H1 (cell line): ENCODE measurements at regions not wholly inside any gene's neighbourhood (a gene's known extent, or its start where the extent isn't known, plus 50 kb on each side); places are given as distances from the start of the nearest gene placed in this dataset.

Experiments
- CTCF ChIA-PET: fragments of 300-600 bp; sonication (Branson Sonifier 250); formaldehyde crosslinking; loops from one replicate; lab custom pipeline; 2021; ENCODE audit not compliant: partially characterized antibody; lab: Charles Lee
- POLR2A ChIA-PET: fragments of 300-600 bp; sonication (Branson Sonifier 250); formaldehyde crosslinking; loops from one replicate; lab custom pipeline; 2021; ENCODE audit warnings: inconsistent platforms; ENCODE audit not compliant: partially characterized antibody; lab: Charles Lee
- DNase-seq, 2 experiments: peaks; one replicate each; pipeline versions ENCODE4 v3.0.0 to v3.0.0-alpha.2; 2010 to 2022; ENCODE audit warnings: low spot score in 2 of 2, low read depth in 1 of 2, mixed read lengths in 1 of 2
- FAIRE-seq: peaks from 2 replicates; lab custom pipeline; 2011; peaks lifted over from hg19 to GRCh38; lab: Jason Lieb, UNC
- H2AFZ ChIP-seq: 2 replicates; pipeline ENCODE4 v1.8.1; 2012; ENCODE audit warnings: low read length, inconsistent platforms
- H2AK5ac ChIP-seq: 2 replicates; pipeline ENCODE4 v1.6.1; 2013; ENCODE audit warnings: low read depth, low read length
- H2BK120ac ChIP-seq: replicated peaks from 2 replicates; pipeline ENCODE3; 2013; ENCODE audit warnings: low read depth, low read length, inconsistent platforms
- H2BK12ac ChIP-seq: 2 replicates; pipeline ENCODE4 v1.6.1; 2013; ENCODE audit warnings: low read depth, low read length
- H2BK15ac ChIP-seq: 2 replicates; pipeline ENCODE4 v1.6.1; 2013; ENCODE audit warnings: low read length
- H2BK20ac ChIP-seq: 2 replicates; pipeline ENCODE4 v1.6.1; 2013; ENCODE audit warnings: low read length
- H2BK5ac ChIP-seq: 2 replicates; pipeline ENCODE4 v1.6.1; 2013; ENCODE audit warnings: low read depth, low read length
- H3K14ac ChIP-seq: 2 replicates; pipeline ENCODE4 v1.6.1; 2013; ENCODE audit warnings: inconsistent platforms; ENCODE audit not compliant: insufficient read length
- H3K18ac ChIP-seq: 2 replicates; pipeline ENCODE4 v1.6.1; 2013; ENCODE audit warnings: low read length; ENCODE audit errors: extremely low read depth
- H3K23ac ChIP-seq: 2 replicates; pipeline ENCODE4 v1.6.1; 2013; ENCODE audit warnings: inconsistent platforms; ENCODE audit not compliant: insufficient read length
- H3K23me2 ChIP-seq: 2 replicates; pipeline ENCODE4 v1.6.1; 2013; ENCODE audit warnings: low read depth, low read length
- H3K27ac ChIP-seq: 2 replicates; pipeline ENCODE4 v1.6.1; 2011; ENCODE audit warnings: low read depth, low read length, inconsistent platforms
- H3K27me3 ChIP-seq, 4 experiments: replicated peaks in 1 of 4; 1 replicate in 1 of 4; 2 replicates in 3 of 4; pipeline versions ENCODE4 v1.6.1 to v1.8.1; 2011 to 2013; ENCODE audit warnings: low read length in 3 of 4, mild to moderate bottlenecking in 3 of 4, inconsistent platforms in 2 of 4, mixed read lengths in 2 of 4, moderate library complexity in 1 of 4; ENCODE audit not compliant: control insufficient read depth in 3 of 4, insufficient read depth in 3 of 4; ENCODE audit errors: extremely low read depth in 1 of 4
- H3K36me3 ChIP-seq, 4 experiments: 2 replicates each; pipeline versions ENCODE4 v1.6.1 to v1.8.1; 2011 to 2013; ENCODE audit warnings: mild to moderate bottlenecking in 4 of 4, low read length in 3 of 4, moderate library complexity in 2 of 4, control low read depth in 1 of 4, inconsistent platforms in 1 of 4; ENCODE audit not compliant: insufficient read depth in 4 of 4, control insufficient read depth in 2 of 4
- H3K4ac ChIP-seq: replicated peaks from 2 replicates; pipeline ENCODE3; 2013; ENCODE audit warnings: low read length, low read depth, mixed read lengths, inconsistent platforms; ENCODE audit not compliant: insufficient read length
- H3K4me1 ChIP-seq, 4 experiments: replicated peaks in 1 of 4; 1 replicate in 1 of 4; 2 replicates in 3 of 4; pipeline versions ENCODE4 v1.6.1 to v1.8.1; 2011 to 2013; ENCODE audit warnings: low read length in 3 of 4, inconsistent platforms in 2 of 4, mixed read lengths in 1 of 4; ENCODE audit not compliant: insufficient read depth in 4 of 4, control insufficient read depth in 3 of 4
- H3K4me2 ChIP-seq, 2 experiments: 2 replicates each; pipeline versions ENCODE4 v1.6.1 to v1.8.1; 2011 to 2013; ENCODE audit warnings: low read depth in 2 of 2, low read length in 2 of 2, control low read depth in 1 of 2, inconsistent platforms in 1 of 2, mild to moderate bottlenecking in 1 of 2; ENCODE audit not compliant: insufficient read depth in 1 of 2
- H3K4me3 ChIP-seq, 4 experiments: fragments of 200-600, 300-600 bp in 1 of 4; sonication (generic), shearing (Covaris generic), sonication (Bioruptor Twin) in 1 of 4; 2 replicates each; pipeline versions ENCODE4 v1.5.1 to v1.8.1; 2011 to 2016; ENCODE audit warnings: low read length in 4 of 4, low read depth in 3 of 4, control low read depth in 2 of 4, inconsistent platforms in 2 of 4, mild to moderate bottlenecking in 2 of 4, mixed read lengths in 1 of 4, moderate library complexity in 1 of 4; ENCODE audit not compliant: insufficient read depth in 2 of 4; ENCODE audit errors: extremely low read depth in 1 of 4
- H3K56ac ChIP-seq: replicated peaks from 2 replicates; pipeline ENCODE3; 2013; ENCODE audit warnings: low read depth, mild to moderate bottlenecking, mixed read lengths, low read length, inconsistent platforms; ENCODE audit not compliant: insufficient read length
- H3K79me1 ChIP-seq: 2 replicates; pipeline ENCODE4 v1.6.1; 2013; ENCODE audit warnings: low read depth, low read length, control low read depth
- H3K79me2 ChIP-seq, 2 experiments: 2 replicates each; pipeline versions ENCODE4 v1.6.1 to v1.8.1; 2012 to 2013; ENCODE audit warnings: low read length in 2 of 2, mild to moderate bottlenecking in 2 of 2, inconsistent platforms in 1 of 2; ENCODE audit not compliant: insufficient read depth in 2 of 2, control insufficient read depth in 1 of 2
- H3K9ac ChIP-seq, 4 experiments: replicated peaks in 1 of 4; 1 replicate in 1 of 4; 2 replicates in 3 of 4; pipeline versions ENCODE4 v1.6.1 to v1.8.1; 2011 to 2013; ENCODE audit warnings: low read depth in 3 of 4, low read length in 3 of 4, control low read depth in 2 of 4, mild to moderate bottlenecking in 2 of 4, moderate library complexity in 2 of 4, inconsistent platforms in 1 of 4; ENCODE audit errors: extremely low read depth in 1 of 4
- H3K9me3 ChIP-seq, 2 experiments: 2 replicates each; pipeline versions ENCODE4 v1.6.1 to v1.8.1; 2012 to 2013; ENCODE audit warnings: mild to moderate bottlenecking in 2 of 2, moderate library complexity in 2 of 2, control low read depth in 1 of 2, inconsistent platforms in 1 of 2, low read depth in 1 of 2, low read length in 1 of 2, mixed read lengths in 1 of 2; ENCODE audit not compliant: insufficient read depth in 2 of 2
- H4K20me1 ChIP-seq, 2 experiments: replicated peaks in 1 of 2; 2 replicates each; pipeline versions ENCODE3 to v1.8.1; 2011 to 2013; ENCODE audit warnings: inconsistent platforms in 2 of 2, low read length in 2 of 2, mild to moderate bottlenecking in 1 of 2; ENCODE audit not compliant: insufficient read depth in 2 of 2, control insufficient read depth in 1 of 2
- H4K5ac ChIP-seq: 2 replicates; pipeline ENCODE4 v1.6.1; 2013; ENCODE audit warnings: low read length, low read depth, mixed read lengths, inconsistent platforms; ENCODE audit not compliant: insufficient read length
- H4K8ac ChIP-seq: 2 replicates; pipeline ENCODE4 v1.8.0; 2013; ENCODE audit warnings: mild to moderate bottlenecking, moderate library complexity, low read length, inconsistent platforms; ENCODE audit not compliant: insufficient read depth; ENCODE audit errors: extremely low read depth
- H4K91ac ChIP-seq: replicated peaks from 2 replicates; pipeline ENCODE3; 2013; ENCODE audit warnings: low read length, mixed read lengths, inconsistent platforms; ENCODE audit not compliant: insufficient read length
- CBX5 ChIP-seq: fragments of 300-800, 300-1000 bp; sonication (generic); IDR thresholded peaks from 2 replicates; pipeline ENCODE4 v1.7.1; 2016; ENCODE audit warnings: antibody characterized with exemption, low read length, low read depth
- CEBPB ChIP-seq: IDR thresholded peaks from 2 replicates; pipeline ENCODE4 v1.6.1; 2012; ENCODE audit warnings: low read depth, low read length
- CREB1 ChIP-seq: IDR thresholded peaks from 2 replicates; pipeline ENCODE4 v1.6.1; 2012; ENCODE audit warnings: inconsistent platforms
- FOSL1 ChIP-seq: IDR thresholded peaks from 2 replicates; pipeline ENCODE4 v1.6.1; 2011; ENCODE audit warnings: mild to moderate bottlenecking, low read depth, low read length, moderate library complexity; ENCODE audit not compliant: insufficient read depth
- HDAC2 ChIP-seq, 2 experiments: fragments of 300-600 bp in 1 of 2; sonication (generic) in 1 of 2; IDR thresholded peaks; 2 replicates each; pipeline ENCODE4 v1.6.1; 2011 to 2012; ENCODE audit warnings: low read depth in 2 of 2, low read length in 2 of 2, mild to moderate bottlenecking in 2 of 2, moderate library complexity in 2 of 2, borderline replicate concordance in 1 of 2, inconsistent platforms in 1 of 2
- HDAC6 ChIP-seq: IDR thresholded peaks from one replicate; pipeline ENCODE4 v1.7.1; 2012; ENCODE audit warnings: low read depth, mild to moderate bottlenecking, inconsistent platforms, low read length, moderate library complexity
- KDM5A ChIP-seq: fragments of 200-600 bp; IDR thresholded peaks from 2 replicates; pipeline ENCODE4 v1.7.1; 2012; ENCODE audit warnings: mild to moderate bottlenecking, low read length, inconsistent platforms, mixed read lengths
- MAFK ChIP-seq: IDR thresholded peaks from 2 replicates; pipeline ENCODE4 v1.6.1; 2012; ENCODE audit warnings: low read depth, mild to moderate bottlenecking, improper control_type of control experiment, low read length
- POLR2AphosphoS5 ChIP-seq: IDR thresholded peaks from 2 replicates; pipeline ENCODE4 v1.6.1; 2011; ENCODE audit warnings: low read depth, low read length
- SIN3A ChIP-seq, 2 experiments: IDR thresholded peaks in 1 of 2; conservative IDR thresholded peaks in 1 of 2; 2 replicates each; pipeline ENCODE4 v1.6.1; 2011 to 2012; ENCODE audit warnings: low read length in 2 of 2, improper control_type of control experiment in 1 of 2, low read depth in 1 of 2, mild to moderate bottlenecking in 1 of 2
- SRF ChIP-seq: IDR thresholded peaks from 2 replicates; pipeline ENCODE4 v1.6.1; 2011; ENCODE audit warnings: mild to moderate bottlenecking, low read depth, low read length, moderate library complexity
- TF ChIP-seq, protein P1 (sequence below): IDR thresholded peaks from 2 replicates; pipeline ENCODE4 v1.6.1; 2011; ENCODE audit warnings: low read length, improper control_type of control experiment

DNA sequence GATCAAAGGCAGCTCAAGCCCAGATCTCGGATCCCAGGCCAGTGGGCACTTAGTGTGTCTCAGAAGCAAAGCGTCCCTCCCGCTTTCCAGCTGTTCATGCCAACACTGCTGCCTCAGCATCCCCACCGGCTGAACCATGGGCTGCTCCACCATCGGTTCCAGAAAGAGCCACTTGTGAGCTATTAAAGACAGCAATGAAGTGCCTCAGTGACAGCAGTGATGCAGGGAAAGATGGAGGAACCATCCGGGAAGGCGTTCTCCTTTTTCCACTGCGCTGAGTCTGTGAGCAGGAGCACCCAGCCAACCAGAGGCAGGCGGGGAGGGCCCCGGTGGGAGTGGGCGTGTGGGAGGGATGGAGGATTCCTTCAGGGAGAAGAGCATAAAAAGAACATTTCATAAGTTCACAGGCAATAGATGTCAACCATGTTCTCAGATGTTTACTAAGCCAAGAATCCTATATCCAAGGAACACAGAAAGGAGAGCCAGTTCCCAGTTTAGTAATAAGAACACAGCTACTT is 96.2 kb upstream of the MKI67 start (continued):
- no peak for TF ChIP-seq POLR2AphosphoS5

DNA sequence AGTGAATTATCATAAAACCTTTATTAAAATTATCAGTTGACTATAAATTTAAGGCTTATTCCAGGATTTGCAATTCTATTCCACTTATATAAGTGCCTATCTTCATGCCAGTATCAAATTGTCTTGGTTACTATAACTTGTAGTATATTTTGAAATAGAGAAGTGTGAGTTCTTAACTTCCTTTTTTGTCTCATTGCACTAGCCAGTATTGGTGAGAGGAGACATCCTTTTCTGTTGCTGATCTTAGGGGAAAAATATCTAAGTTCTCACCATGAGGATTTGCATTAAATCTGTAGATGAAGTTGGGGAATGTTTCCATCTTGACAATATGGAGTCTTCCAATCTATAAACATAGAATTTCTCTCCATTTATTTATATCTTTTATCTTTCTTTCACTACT is 104.2 kb upstream of the MKI67 start:
- POLR2A ChIA-PET, result no interaction called here
- FAIRE-seq, result no peak
- no peak for TF ChIP-seq MAFK
- TF ChIP-seq, protein P1, sequence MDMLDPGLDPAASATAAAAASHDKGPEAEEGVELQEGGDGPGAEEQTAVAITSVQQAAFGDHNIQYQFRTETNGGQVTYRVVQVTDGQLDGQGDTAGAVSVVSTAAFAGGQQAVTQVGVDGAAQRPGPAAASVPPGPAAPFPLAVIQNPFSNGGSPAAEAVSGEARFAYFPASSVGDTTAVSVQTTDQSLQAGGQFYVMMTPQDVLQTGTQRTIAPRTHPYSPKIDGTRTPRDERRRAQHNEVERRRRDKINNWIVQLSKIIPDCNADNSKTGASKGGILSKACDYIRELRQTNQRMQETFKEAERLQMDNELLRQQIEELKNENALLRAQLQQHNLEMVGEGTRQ, result no peak
- no peak for TF ChIP-seq FOSL1
- TF ChIP-seq POLR2AphosphoS5, result no peak
- TF ChIP-seq HDAC6, result no peak
- TF ChIP-seq CBX5, result no peak
- no peak for TF ChIP-seq SRF
- TF ChIP-seq CEBPB, result no peak
- TF ChIP-seq KDM5A, result no peak
- no peak for TF ChIP-seq HDAC2 (IDR thresholded peaks at IDR 0.05; ENCODE audit: borderline replicate concordance in 1 of 2, low read depth in 2 of 2, low read length in 2 of 2)
- TF ChIP-seq CREB1, result no peak
- no peak for TF ChIP-seq SIN3A (conservative IDR thresholded peaks at IDR 0.05 in 1 of 2, IDR thresholded peaks at IDR 0.05 in 1 of 2; ENCODE audit: low read depth in 1 of 2, low read length in 2 of 2)

More for the DNA sequence above, 104.2 kb upstream of the MKI67 start:
- no peak for DNase-seq
- Histone ChIP-seq H2BK12ac (no peak overlapping the region), H3K79me1 (no peaks in the 10 kb centered on the region), H3K56ac (no peak overlapping the region), H3K27ac (no peak overlapping the region), H3K79me2 (no peaks in the 10 kb centered on the region), H3K9ac (no peak overlapping the region), H3K27me3 (no peaks in the 10 kb centered on the region), H3K4me1 (no peaks in the 10 kb centered on the region), H3K36me3 (no peaks in the 10 kb centered on the region), H2BK15ac (no peak overlapping the region), H2BK20ac (no peak overlapping the region), H4K20me1 (no peaks in the 10 kb centered on the region), H2AK5ac (no peak overlapping the region), H3K4me3 (no peak overlapping the region), H2BK5ac (no peak overlapping the region), H2AFZ (no peak overlapping the region), H3K4me2 (no peak overlapping the region), H3K23me2 (no peaks in the 10 kb centered on the region), H4K8ac (no peak overlapping the region), H3K14ac (no peak overlapping the region), H4K91ac (no peak overlapping the region), H2BK120ac (no peak overlapping the region), H3K18ac (no peak overlapping the region), H3K23ac (no peak overlapping the region), H3K4ac (no peak overlapping the region), H3K9me3 (peaks cover 0 to 12% of the 10 kb centered on the region in 2 experiments; a peak in 2 of 4 replicates), H4K5ac (no peak overlapping the region)
- CTCF ChIA-PET, result interaction anchor here (0.9 kb wide), 1 partner anchor 18 kb away, joined by 3 read pairs; no protein-coding TSS in a partner anchor
